Retinal pigment epithelial cell (primary cell): ENCODE measurements at regions not wholly inside any gene's neighbourhood (a gene's known extent, or its start where the extent isn't known, plus 50 kb on each side); places are given as distances from the start of the nearest gene placed in this dataset.

Source experiments
- DNase-seq: peaks from one replicate; pipeline ENCODE4 v3.0.0-alpha.2; 2010; ENCODE audit warnings: low read depth
- H3K4me3 ChIP-seq: 2 replicates; pipeline ENCODE4 v1.5.1; 2011; ENCODE audit warnings: mild to moderate bottlenecking, low read length, control low read depth, moderate library complexity
- CTCF ChIP-seq: conservative IDR thresholded peaks from 2 replicates; pipeline ENCODE4 v1.5.1; 2011; ENCODE audit warnings: low read depth, low read length, control low read depth, inconsistent platforms

DNA sequence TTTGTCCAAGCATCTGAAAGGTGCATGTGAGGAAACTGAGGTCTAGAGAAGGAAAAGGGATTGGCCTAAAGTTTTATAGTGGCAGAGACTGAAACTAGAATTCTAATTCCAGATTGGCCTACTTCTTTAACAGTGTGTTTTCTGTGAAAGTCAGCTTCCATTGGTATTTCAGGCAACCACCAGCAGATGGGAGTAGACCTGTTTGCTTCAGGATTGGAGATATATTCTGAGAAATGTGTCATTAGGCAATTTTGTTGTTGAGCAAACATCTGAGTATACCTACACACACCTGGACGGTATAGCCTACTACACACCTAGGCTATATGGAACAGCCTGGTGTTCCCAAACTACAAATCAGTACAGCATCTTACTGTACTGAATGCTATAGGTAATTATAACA, 207.3 kb upstream of the RADX start:
- H3K4me3 ChIP-seq: no peak overlapping the region
- peak; percentile 58 for TF ChIP-seq CTCF
- no peak for DNase-seq

GRCh38 chrX:106415276-106415895, 196.4 kb upstream of the RADX start:
- peak; percentile 79 for TF ChIP-seq CTCF

GRCh38 chrX:106436691-106437090, 175.1 kb upstream of the RADX start:
- no peak for DNase-seq
- H3K4me3 ChIP-seq: no peak overlapping the region
- no peak for TF ChIP-seq CTCF

More at GRCh38 chrX:106415276-106415895, 196.4 kb upstream of the RADX start:
- no peak for DNase-seq
- no peak overlapping the region for H3K4me3 ChIP-seq

- TF ChIP-seq CTCF: no peak
- H3K4me3 ChIP-seq: no peak overlapping the region
- DNase-seq: no peak
These were observed 174.4 kb upstream of the RADX start for GRCh38 chrX:106437407-106437806.

DNA sequence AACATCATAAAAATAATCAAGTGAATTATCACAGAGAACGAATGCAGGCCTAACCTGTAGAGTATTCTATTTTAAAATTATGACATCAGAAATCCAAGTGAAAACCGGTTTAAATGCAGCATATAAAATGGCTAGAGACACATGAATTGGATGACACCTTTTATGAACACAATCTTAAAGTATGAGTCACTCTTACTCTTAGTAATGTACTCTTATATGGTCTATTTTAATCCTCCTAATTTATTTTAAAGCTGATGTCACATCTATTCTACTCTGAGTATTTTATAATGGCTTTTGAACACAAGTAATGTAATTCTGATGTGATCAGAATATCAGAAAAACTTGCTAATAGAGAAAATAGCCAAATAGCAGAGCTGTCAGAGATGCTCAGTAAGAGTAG, 161.4 kb upstream of the RADX start:
- TF ChIP-seq CTCF: no peak

DNA sequence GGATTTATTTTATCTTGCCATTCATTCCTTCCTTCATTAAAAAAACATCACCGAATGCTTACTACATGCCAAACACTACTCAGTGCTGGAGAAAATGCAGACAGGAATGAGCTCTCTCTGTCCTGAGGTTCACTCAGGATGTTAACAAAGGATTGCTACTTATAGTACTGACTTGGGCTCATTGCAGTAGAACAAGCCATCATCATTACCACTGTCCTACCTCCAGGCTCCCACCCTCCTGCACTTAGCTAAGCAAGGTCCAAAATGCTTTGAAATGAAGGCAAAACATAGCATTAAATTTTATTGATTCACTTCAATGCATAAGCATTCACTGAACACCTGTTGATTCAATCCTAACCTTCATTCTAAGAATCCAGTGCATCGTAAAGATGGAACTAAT, 159.8 kb upstream of the RADX start:
- no peak for DNase-seq
- TF ChIP-seq CTCF: no peak
- no peak overlapping the region for H3K4me3 ChIP-seq

More for the DNA sequence above, 161.4 kb upstream of the RADX start:
- no peak for DNase-seq
- H3K4me3 ChIP-seq: no peak overlapping the region

DNA sequence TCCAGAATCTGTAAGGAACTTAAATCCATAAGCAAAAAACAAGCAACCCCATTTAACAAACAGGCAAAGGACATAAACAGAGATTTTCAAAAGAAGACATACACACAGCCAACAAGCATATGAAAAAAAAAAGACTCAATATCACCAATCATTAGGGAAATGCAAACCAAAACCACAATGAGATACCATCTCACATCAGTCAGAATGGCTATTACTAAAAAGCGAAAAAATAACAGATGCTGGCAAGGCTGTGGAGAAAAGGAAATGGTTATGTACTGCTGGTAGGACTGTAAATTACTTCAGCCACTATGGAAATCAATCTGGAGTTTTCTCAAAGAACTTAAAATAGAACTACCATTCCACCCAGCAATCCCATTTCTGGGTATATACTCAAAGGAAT, 156.8 kb upstream of the RADX start:
- DNase-seq: no peak
- no peak for TF ChIP-seq CTCF
- H3K4me3 ChIP-seq: no peak overlapping the region
